ENCODE measurements at regions not wholly inside any gene's neighbourhood (a gene's known extent, or its start where the extent isn't known, plus 50 kb on each side); places are given as distances from the start of the nearest gene placed in this dataset.

GRCh38 chr7:25395976-25396375 lies 167.7 kb upstream of the NPVF start:
- H3K4me3 Mint-ChIP-seq (ENCODE audit: unreplicated experiment): no peak overlapping the region
- no peak for TF ChIP-seq CTCF (IDR thresholded peaks at IDR 0.05; ENCODE audit: unreplicated experiment)
- H3K4me1 Mint-ChIP-seq (ENCODE audit: unreplicated experiment): peaks cover 6% of the 10 kb centered on the region
- no peak overlapping the region for H3K27ac Mint-ChIP-seq (ENCODE audit: unreplicated experiment)
- DNase-seq (ENCODE audit: low spot score): no peak
- H3K36me3 Mint-ChIP-seq (ENCODE audit: low read depth, unreplicated experiment): no peaks in the 10 kb centered on the region
- H3K27me3 Mint-ChIP-seq (ENCODE audit: unreplicated experiment): no peaks in the 10 kb centered on the region
- no peaks in the 10 kb centered on the region for H3K9me3 Mint-ChIP-seq (ENCODE audit: unreplicated experiment)

- Mint-ChIP-seq H3K27me3 (ENCODE audit: unreplicated experiment) (no peaks in the 10 kb centered on the region), H3K27ac (ENCODE audit: unreplicated experiment) (no peak overlapping the region), H3K9me3 (ENCODE audit: unreplicated experiment) (no peaks in the 10 kb centered on the region), H3K4me1 (ENCODE audit: unreplicated experiment) (peaks cover 3% of the 10 kb centered on the region), H3K4me3 (ENCODE audit: unreplicated experiment) (no peak overlapping the region), H3K36me3 (ENCODE audit: low read depth, unreplicated experiment) (no peaks in the 10 kb centered on the region)
- DNase-seq (ENCODE audit: low spot score): no peak
- TF ChIP-seq CTCF (IDR thresholded peaks at IDR 0.05; ENCODE audit: unreplicated experiment): no peak
These were observed 168.4 kb upstream of the NPVF start for GRCh38 chr7:25396668-25397067.

- Mint-ChIP-seq H3K9me3 (ENCODE audit: unreplicated experiment) (no peaks in the 10 kb centered on the region), H3K4me1 (ENCODE audit: unreplicated experiment) (no peaks in the 10 kb centered on the region), H3K4me3 (ENCODE audit: unreplicated experiment) (no peak overlapping the region), H3K27ac (ENCODE audit: unreplicated experiment) (no peak overlapping the region), H3K27me3 (ENCODE audit: unreplicated experiment) (no peaks in the 10 kb centered on the region), H3K36me3 (ENCODE audit: low read depth, unreplicated experiment) (no peaks in the 10 kb centered on the region)
- TF ChIP-seq CTCF (IDR thresholded peaks at IDR 0.05; ENCODE audit: unreplicated experiment): no peak
- no peak for DNase-seq (ENCODE audit: low spot score)
These were observed 170.1 kb upstream of the NPVF start for GRCh38 chr7:25398418-25398817.

- no peak overlapping the region for H3K27ac Mint-ChIP-seq (ENCODE audit: unreplicated experiment)
- no peak for TF ChIP-seq CTCF (IDR thresholded peaks at IDR 0.05; ENCODE audit: unreplicated experiment)
- no peaks in the 10 kb centered on the region for H3K4me1 Mint-ChIP-seq (ENCODE audit: unreplicated experiment)
- DNase-seq (ENCODE audit: low spot score): no peak
- H3K4me3 Mint-ChIP-seq (ENCODE audit: unreplicated experiment): no peak overlapping the region
- H3K27me3 Mint-ChIP-seq (ENCODE audit: unreplicated experiment): no peaks in the 10 kb centered on the region
- no peaks in the 10 kb centered on the region for H3K36me3 Mint-ChIP-seq (ENCODE audit: low read depth, unreplicated experiment)
- H3K9me3 Mint-ChIP-seq (ENCODE audit: unreplicated experiment): no peaks in the 10 kb centered on the region
These were observed 170.9 kb upstream of the NPVF start for GRCh38 chr7:25399000-25399750.

GRCh38 chr7:25402532-25402931 lies 174.2 kb upstream of the NPVF start:
- peaks cover 2% of the 10 kb centered on the region for H3K27me3 Mint-ChIP-seq (ENCODE audit: unreplicated experiment)
- DNase-seq (ENCODE audit: low spot score): no peak
- H3K9me3 Mint-ChIP-seq (ENCODE audit: unreplicated experiment): no peaks in the 10 kb centered on the region
- no peaks in the 10 kb centered on the region for H3K4me1 Mint-ChIP-seq (ENCODE audit: unreplicated experiment)
- TF ChIP-seq CTCF (IDR thresholded peaks at IDR 0.05; ENCODE audit: unreplicated experiment): no peak
- H3K4me3 Mint-ChIP-seq (ENCODE audit: unreplicated experiment): no peak overlapping the region
- H3K27ac Mint-ChIP-seq (ENCODE audit: unreplicated experiment): no peak overlapping the region
- no peaks in the 10 kb centered on the region for H3K36me3 Mint-ChIP-seq (ENCODE audit: low read depth, unreplicated experiment)
